ENCODE measurements at regions not wholly inside any gene's neighbourhood (a gene's known extent, or its start where the extent isn't known, plus 50 kb on each side); places are given as distances from the start of the nearest gene placed in this dataset.

GRCh38 chr5:4420681-4421080 lies 719.4 kb upstream of the ADAMTS16 start:
- intact Hi-C loops (cut with DNase I; ENCODE audit: low total_unique reads), result no loop called here

GRCh38 chr5:4422247-4422646 lies 717.9 kb upstream of the ADAMTS16 start:
- intact Hi-C loops (cut with DNase I; ENCODE audit: low total_unique reads), result no loop called here
- Histone ChIP-seq H3K9me3 (no peaks in the 10 kb centered on the region), H3K4me1 (no peaks in the 10 kb centered on the region), H3K27me3 (no peaks in the 10 kb centered on the region), H3K36me3 (no peaks in the 10 kb centered on the region), H3K27ac (no peak overlapping the region), H3K4me3 (no peak overlapping the region)
- DNase-seq, result no peak
- 38 to 53% (median 45%) methylated on average over 3 of the region's 3 CpGs for WGBS, 5 donors
- TF ChIP-seq CTCF (IDR thresholded peaks at IDR 0.05), result no peak
- no peak for TF ChIP-seq POLR2AphosphoS5 (IDR thresholded peaks at IDR 0.05)
- TF ChIP-seq EP300 (IDR thresholded peaks at IDR 0.05), result no peak
- no peak for TF ChIP-seq POLR2A (IDR thresholded peaks at IDR 0.05)

More at GRCh38 chr5:4420681-4421080, 719.4 kb upstream of the ADAMTS16 start:
- TF ChIP-seq EP300 (IDR thresholded peaks at IDR 0.05), result no peak
- no peak for TF ChIP-seq POLR2AphosphoS5 (IDR thresholded peaks at IDR 0.05)
- TF ChIP-seq POLR2A (IDR thresholded peaks at IDR 0.05), result no peak
- Histone ChIP-seq H3K4me3 (no peak overlapping the region), H3K9me3 (no peaks in the 10 kb centered on the region), H3K36me3 (no peaks in the 10 kb centered on the region), H3K27ac (no peak overlapping the region), H3K27me3 (no peaks in the 10 kb centered on the region), H3K4me1 (no peaks in the 10 kb centered on the region)
- DNase-seq, result no peak
- 74 to 83% (median 78%) methylated on average over 6 of the region's 6 CpGs for WGBS, 5 donors

- peaks cover 0 to 5% (median 0%) of the 10 kb centered on the region in 4 donors for H3K9me3 ChIP-seq
- intact Hi-C loops (cut with DNase I; ENCODE audit: low total_unique reads), result no loop called here
- H3K27ac ChIP-seq, result no peak overlapping the region
- DNase-seq, result no peak
- WGBS, 5 donors, result 61 to 79% (median 73%) methylated on average over 4 of the region's 4 CpGs
- H3K4me3 ChIP-seq, result no peak overlapping the region
- no peaks in the 10 kb centered on the region for H3K36me3 ChIP-seq
- H3K4me1 ChIP-seq, result no peaks in the 10 kb centered on the region
- TF ChIP-seq CTCF (IDR thresholded peaks at IDR 0.05) (no peak), EP300 (IDR thresholded peaks at IDR 0.05) (no peak), POLR2AphosphoS5 (IDR thresholded peaks at IDR 0.05) (no peak), POLR2A (IDR thresholded peaks at IDR 0.05) (no peak)
- H3K27me3 ChIP-seq, result no peaks in the 10 kb centered on the region
Measured at GRCh38 chr5:4424895-4425294, 715.2 kb upstream of the ADAMTS16 start.

- H3K27ac ChIP-seq, result no peak overlapping the region
- 67 to 87% (median 79%) methylated on average over 2 of the region's 2 CpGs for WGBS, 5 donors
Measured at GRCh38 chr5:4440536-4440935, 699.6 kb upstream of the ADAMTS16 start.

More at GRCh38 chr5:4440536-4440935, 699.6 kb upstream of the ADAMTS16 start:
- Histone ChIP-seq H3K36me3 (no peaks in the 10 kb centered on the region), H3K4me3 (no peak overlapping the region), H3K27me3 (no peaks in the 10 kb centered on the region), H3K4me1 (no peaks in the 10 kb centered on the region), H3K9me3 (peaks cover 0 to 34% (median 7%) of the 10 kb centered on the region in 4 donors)
- intact Hi-C loops (cut with DNase I; ENCODE audit: low total_unique reads), result no loop called here
- TF ChIP-seq POLR2A (IDR thresholded peaks at IDR 0.05) (no peak), POLR2AphosphoS5 (IDR thresholded peaks at IDR 0.05) (no peak), CTCF (IDR thresholded peaks at IDR 0.05) (no peak), EP300 (IDR thresholded peaks at IDR 0.05) (no peak)
- DNase-seq, result no peak
